Embryonic facial prominence (tissue), 1 donor: ENCODE measurements at regions not wholly inside any gene's neighbourhood (a gene's known extent, or its start where the extent isn't known, plus 50 kb on each side); places are given as distances from the start of the nearest gene placed in this dataset.

Experiments used
- DNase-seq: peaks from one replicate; pipeline ENCODE4 v3.0.0-alpha.2; 2016; ENCODE audit errors: extremely low spot score

DNA sequence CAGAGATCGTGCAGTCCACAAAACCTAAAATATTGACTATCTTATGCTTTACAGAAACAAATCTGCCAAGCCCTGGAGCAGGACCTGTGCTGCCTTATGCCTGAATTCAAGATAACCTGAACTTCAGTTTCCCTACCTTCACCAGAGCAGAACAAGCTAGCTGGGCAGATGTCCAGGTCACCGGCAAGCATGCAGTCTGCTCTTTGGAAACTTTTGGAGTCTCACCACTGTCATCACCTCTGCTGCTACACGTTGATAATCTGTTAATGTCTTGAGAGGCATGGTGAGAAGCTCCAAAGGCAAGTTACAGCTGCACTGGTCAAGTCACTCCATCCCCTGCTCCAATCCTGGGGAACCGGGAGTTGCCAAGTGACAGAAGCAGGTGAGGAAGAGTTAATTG, 354.2 kb downstream of the RBM43 start:
- DNase-seq = no peak

DNA sequence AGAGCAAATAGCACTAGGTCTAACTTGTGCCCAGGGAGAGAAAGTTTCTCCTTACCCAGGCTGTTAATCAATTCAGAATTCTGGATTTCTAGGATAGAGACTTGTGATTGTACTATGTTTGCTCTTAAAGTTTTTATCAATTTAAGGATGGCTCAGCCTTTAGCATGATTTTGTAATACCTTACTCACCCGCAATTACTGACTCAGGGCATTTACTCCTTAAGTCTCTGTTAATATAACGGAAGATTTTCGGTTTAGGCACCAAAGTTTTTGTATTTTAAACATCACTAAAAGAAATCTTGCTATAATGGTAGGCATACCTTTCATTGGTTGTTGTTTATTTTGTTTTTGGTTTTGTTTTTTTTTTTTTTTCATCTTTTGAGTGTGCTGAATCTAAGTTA, 358.2 kb downstream of the RBM43 start:
- no peak for DNase-seq

DNA sequence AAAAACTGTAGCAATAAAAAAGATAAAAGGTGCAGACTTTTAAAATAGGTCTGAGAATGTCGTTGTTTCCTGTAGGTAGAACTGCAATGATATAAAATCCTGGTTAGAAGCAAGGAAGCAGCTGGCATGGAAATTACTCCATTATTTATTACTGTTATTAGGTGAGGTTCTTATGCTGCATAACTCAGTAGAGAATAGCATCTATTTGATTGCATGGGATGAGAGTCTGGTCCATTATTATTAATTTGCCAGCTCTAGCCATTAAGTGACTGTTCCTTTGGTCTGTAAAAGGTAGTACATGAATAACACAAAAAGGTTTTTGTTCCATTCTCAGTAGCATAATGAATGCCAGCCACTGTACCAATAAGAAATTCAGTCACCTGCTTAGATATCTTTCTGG, 358.6 kb downstream of the RBM43 start:
- DNase-seq = no peak

DNA sequence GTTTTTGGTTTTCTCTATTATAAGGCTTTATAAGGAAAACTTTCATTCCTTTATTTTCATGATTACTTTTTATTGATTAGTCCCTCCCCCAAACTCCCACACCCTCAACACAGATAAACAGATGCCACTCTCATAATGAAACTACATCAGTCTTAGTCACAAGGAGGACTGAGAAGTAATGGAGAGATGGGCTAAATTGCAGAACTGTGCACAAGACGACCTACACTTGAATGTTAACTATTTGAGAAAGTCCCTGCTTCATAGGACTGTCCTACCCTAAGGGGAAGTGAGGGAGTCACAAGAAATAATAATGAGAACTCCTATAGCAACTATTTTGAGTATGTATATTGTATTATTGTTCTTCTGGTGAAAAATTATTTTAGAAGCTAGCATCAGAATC, 360.8 kb downstream of the RBM43 start:
- no peak for DNase-seq

DNA sequence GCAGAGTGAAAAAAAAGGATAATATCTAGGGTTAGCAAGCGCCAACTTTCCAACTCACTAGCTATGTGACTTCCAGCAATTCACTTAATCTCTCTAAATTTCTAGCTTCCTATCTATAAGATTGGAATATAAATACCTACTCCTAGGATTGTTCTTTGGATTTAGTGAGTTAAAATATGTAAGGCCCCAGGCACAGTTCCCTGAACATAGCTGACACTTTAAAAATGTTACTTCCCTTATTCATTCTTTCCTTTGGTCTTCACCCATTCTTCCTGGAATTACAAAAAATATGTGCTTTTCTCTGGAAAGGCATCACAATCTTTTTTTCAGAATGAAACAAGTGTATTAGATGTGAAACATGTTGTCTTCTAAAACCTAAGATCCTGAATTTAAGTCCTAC, 365.7 kb downstream of the RBM43 start:
- DNase-seq = no peak

DNA sequence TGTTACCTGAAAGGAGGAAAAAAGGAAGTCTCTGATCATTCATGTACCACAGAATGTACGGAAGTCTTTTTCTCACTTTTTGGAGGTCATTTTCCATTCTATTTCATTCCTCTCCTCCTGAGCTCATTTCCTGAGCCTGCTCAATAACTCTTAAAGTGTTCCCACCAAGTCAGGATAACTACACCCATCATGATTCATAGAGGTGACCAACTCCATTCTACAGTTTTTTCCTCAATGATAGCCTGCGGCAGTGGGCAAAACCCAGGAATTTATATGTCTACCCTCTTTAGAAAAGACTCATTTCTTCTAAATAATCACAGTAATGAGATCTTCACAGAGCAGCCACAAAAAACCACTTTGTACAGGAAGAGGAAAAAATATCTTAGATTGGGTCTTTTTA, 372.5 kb downstream of the RBM43 start:
- DNase-seq = no peak

DNA sequence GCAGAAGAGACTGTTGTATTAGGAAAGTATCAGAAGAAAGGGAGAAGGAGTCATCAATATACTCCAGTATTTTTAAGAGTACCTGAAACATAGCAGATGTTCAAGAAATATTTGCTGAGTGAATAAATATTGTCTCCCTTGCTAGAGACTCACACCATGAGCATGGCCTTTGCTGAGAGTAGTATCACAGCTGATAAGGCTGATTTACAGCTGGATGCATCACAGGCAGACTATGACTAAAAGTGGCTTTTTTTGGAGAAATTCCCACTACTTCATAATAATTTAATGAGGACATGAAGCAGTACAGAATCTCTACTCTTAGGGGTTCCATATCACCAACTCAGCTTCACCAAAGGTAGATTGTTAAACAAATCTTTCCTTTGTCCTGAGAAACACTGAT, 373.3 kb downstream of the RBM43 start:
- DNase-seq = no peak

DNA sequence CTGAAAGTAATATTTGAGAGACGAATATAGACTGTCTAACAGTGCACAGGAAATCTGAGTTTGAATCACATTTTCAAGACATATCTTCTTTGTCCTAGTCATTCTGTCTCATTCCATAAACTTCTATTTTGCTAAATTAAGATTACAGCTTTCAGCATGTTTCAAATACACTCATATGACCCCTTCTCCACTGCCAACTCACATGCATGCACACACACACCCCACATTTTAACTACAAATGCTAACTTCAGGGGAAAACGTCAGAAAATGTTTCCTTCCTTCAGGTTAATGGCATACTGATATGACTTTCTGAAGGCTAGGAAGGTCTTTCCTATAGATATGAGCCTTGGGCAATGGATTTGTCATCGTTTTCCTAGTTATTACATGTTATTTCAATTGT, 373.7 kb downstream of the RBM43 start:
- no peak for DNase-seq

DNA sequence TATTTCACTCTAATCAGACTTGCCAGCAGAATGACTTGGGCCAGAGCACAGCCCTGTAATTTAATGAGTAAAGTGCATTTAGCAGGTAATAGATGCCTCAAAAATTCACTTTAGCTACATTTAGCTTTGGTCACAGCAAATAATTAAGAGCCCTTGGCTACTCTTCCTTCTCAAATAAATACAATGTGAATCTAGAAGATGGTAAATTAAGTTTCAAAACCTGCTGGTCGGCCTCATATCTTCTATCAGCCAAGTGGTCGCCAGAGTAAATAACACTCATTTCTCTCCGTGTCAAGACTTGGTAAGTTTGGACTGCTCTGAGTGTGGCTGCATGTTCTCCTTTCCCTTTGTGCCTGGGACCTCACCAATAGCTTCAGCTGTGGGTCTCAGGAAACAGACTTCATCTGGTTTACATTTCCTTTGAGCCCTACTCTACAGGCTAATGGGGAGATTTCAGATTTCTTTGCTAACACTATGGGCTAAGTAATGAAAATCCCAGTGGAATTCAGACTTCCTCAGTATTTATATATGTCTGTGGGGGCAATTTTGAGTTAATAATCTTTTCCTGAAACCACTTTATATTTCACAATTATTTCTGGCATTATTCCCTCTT, 375.8 kb downstream of the RBM43 start:
- DNase-seq = no peak

DNA sequence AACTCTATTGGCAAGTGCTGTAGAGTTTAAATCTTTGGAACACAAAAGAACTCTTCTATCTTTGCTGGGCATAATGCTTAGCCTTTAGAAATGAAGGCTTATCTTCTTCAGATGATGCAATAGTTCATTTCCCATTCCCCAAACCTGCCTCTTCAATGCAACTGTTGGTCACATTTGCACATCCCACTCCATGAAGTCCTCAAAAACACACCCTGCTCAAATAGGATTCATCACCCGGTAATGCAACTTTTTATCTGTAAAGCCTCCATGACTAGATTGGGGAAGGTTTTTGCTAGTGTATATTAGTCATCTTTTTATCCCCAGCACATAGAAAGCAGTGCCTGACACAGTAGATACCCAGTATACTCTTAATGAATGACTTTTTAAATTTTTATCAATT, 376.4 kb downstream of the RBM43 start:
- no peak for DNase-seq

DNA sequence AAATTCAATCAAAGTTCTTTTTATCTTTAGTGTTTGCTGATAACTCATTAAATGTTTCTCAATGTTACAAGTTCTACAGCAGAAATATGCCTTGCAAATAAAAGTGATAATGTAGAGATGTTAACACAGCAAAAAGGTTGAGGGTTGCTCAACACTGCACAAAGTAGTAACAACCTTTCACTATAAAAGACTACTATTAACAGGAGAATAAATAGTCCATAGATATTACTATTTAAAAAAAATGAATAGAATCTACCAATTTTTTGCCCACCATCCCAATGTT, 378.1 kb downstream of the RBM43 start:
- DNase-seq = no peak

DNA sequence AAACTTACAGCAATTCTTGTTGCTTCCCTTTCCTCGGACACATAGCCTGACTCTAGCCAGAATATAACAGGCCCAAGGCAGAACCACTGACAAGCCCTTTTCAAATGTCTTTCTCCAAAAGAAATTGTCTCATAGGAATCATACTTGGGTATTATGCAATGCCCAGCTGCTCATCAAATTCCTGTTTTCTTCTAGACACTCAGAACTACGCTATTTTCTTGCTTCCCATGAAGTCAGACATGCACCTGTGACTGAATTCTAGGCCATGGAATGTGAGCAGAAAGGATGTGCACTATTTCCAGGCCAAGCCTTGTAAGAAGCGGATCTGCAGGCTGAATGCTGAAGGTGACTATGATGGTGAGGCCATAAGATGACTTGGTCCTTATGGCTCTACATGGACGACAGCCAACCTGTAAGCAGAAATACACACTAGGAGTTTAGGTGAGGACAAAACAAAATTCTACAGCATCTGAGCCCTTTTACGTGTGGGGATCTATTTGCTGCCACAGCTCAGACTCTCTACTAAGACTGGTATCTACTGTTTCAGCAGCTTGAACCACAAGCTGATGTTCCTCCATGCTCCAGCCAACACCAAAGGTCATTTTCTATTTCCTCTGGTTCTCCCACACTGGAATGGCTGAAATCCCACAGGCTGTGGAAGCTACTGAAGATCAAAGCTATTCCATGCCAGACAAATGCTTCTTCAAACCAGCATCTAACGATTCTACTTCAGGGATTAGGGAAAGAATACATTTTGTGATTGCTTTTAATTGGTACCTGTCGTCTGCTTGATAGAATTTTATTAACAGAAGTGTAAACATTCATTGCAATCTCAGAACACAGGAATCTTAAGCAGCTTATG, 378.7 kb downstream of the RBM43 start:
- no peak for DNase-seq

DNA sequence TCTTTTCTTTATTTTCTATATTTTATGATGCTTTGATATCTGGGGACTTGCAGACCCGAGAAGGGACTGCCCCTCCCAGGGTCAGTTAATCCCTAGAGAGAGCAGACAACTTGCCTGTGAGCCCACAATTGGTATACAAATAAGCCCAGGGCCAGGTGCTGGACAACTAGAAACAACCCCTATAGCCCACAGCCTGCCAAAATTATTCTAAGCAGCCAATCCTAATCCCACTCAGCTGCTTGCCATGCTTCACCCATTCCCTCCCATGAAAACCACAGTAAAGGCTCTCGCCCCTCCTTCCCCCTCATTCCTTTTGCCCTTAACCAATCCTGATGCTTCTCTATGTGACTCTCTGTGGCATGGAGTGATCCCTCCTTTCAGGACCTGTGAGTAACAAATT, 380.7 kb downstream of the RBM43 start:
- no peak for DNase-seq

DNA sequence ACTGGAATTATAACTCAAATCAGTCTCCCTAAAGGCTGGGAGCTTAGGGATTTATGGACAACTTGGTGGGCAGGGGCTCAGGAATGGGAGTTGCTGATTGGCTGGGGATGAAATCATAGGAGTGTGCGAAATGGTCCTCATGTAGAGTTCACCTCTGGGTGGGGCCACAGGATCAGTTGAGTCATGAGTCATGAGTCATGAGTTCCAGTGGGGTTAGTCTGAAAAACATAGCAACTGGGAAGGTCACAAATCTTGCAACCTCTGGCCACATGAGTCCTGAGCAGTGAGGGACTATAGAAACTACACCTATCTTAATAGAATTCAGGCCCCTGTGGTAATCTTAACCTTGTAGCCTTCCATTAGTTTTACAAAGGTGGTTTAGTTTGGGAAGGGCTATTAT, 383.3 kb downstream of the RBM43 start:
- DNase-seq = no peak

DNA sequence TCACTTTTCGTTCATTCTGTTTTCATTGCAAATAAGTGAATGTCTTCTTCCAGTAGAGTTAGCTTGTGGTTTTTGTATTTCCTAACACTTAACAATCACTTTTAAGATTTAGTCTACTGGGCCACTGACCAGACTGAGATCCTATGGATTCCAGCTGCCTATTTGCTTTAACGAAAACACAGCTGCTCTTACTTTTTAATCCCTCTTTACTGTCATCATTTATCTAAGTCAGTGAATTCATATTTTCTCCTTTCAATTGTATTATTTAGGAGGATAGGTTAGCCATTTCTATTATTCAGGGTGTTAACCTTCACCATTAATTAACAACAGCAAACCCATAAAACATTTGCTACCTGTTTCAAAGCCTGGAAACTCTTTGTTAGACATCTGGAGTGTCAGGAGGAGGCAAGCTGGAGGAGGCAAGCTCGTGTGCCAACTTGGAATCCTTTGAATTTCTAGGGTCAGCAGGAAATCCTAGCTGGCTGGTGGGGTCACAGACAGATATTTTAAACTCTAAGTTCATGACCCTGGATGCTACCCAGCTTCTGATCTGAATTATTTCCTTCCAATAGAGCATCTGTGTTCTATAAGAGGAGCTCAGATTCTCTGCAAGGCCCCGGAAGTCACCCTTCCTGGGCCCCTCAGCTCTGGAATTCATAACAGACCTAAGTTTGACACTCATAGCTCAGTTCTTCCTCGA, 385.3 kb downstream of the RBM43 start:
- DNase-seq = no peak

DNA sequence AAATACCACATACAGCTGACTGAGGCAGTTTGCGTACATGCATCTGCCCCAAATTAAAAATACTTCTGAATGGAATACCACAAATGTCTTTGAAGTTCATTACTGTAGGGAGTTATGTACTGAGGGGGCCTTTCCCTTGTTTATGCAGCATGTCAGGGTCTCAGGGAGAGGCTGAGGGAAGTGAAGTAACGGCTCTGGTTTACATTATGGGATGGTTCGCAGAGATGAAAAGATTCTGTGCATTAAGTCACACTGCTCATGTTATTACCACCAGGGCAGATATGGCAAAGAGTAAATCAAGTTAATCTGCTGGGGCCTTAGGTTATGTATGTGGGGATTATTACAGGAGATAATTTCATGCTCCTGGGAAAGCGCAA, 385.9 kb upstream of the RND3 start:
- peak; percentile 37 for DNase-seq

DNA sequence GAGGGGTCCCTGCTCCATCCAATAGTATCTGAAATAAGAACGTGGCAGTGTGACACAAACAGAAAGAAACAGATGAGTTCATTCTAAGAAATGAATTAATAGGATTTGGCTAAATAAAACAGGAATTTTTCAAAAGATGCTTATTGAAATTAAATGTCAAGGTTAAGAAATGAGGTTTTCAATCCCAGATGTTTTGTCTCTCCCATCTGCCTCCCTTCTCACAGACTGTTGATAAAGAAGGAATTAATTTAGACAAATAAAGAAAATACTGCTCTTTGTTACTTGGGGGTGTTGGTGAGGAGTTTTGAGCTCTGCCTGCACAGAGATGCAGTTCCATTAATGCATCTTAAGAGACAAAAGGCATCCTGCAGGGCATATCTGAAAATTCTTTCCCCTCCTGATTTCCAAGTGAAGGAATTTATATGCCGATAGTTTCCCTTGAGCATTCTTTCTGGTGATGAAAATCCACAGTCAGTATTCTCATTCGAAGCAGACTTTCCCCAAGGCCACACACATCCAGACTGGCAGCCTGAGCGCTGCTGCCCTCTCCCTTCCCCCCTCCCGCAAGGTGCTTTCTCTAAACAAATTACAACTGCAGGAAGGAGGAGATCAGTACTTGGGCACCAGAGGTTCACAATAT, 385.4 kb upstream of the RND3 start:
- DNase-seq = no peak

DNA sequence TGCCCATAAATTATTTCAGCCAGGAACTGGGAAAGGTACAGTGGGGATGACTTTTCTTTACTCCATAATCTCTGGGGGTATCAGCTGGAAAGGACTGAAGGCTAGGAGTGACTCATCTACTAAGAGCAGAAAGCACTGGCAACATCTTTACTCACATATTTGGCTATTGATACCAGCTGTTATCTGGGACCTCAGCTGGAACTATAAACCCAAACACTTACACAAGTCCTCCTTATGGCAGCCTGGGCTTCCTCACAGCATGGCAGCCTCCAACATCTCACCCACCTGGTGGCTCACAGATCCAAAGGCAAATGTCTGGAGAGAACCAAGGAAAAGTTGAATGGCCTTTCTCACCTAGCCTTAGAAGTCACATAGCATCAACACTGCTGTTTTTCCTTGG, 379.0 kb upstream of the RND3 start:
- no peak for DNase-seq

DNA sequence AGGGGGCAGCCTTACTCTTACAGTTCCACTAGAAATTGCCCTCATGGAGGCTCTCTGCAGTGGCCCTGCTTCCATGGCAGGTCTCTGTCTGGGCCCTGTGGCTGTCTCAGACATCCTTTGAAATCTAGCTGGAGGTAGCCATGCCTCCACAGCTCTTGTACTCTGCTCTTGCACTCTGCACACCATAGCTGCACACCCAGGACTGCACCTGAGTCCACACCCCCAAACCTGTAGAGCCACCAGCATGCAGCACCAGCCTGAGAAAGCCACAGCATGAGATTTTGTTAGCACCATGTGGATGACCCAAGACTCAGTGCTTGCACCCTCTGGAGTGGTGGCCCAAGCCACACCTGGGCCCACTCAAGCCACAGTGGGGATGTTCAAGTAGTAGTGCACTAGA, 376.2 kb upstream of the RND3 start:
- DNase-seq = no peak

DNA sequence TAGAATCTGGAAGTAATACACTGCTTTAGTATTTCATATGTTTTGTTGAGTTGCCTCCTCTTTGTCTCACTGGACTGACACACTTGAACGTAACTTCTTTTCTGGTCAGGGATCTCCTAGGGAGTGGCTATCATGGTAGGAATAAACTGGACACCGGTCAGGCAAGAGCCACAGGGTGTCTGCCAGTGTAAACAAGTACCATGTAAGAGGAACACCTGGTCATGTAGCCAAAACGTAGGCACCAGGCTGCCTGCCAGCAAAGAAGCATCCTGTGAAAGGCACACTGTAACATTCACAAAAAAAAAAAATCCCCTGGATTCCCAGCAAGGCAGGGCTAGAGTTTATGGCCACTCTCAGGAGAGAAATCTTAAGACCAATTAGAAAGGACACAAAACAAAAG, 372.8 kb upstream of the RND3 start:
- DNase-seq = no peak

DNA sequence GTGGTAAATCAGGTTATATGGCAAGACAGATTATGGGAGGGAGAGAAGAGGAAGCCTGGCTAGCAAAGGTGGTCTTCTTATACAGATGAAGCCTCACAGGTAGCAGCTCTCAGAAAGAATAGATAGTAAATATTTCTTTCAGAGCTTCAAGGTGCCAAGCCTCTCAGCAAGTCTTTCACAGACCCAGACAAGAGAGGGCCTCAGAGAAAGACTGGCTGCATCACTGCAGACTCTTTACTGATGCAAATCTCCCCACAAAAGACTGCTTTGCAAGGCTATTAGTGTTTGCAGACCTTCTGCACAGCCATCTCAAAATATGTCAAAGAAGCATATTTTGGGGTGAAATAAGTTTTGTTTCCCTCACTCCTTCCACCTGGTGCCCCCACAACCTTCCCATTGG, 372.4 kb upstream of the RND3 start:
- DNase-seq = no peak

DNA sequence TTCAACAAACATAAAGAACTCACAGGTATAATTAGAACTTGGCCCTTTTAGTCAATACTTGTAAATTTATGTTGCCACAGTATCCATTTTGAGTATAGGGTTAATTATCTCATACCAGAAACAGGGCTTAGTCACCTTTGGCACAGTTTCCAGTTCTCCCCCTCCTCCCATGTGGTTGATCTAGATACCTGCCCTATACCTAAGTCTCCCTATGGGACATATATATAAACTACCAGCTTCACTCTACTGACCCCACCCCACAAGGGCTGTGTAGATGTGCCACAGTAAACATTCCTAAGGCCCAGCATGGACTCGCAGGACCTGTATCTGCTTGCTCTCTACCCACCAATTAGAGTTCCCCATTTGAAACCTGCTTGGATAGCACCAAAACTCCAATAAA, 371.7 kb upstream of the RND3 start:
- DNase-seq = no peak

DNA sequence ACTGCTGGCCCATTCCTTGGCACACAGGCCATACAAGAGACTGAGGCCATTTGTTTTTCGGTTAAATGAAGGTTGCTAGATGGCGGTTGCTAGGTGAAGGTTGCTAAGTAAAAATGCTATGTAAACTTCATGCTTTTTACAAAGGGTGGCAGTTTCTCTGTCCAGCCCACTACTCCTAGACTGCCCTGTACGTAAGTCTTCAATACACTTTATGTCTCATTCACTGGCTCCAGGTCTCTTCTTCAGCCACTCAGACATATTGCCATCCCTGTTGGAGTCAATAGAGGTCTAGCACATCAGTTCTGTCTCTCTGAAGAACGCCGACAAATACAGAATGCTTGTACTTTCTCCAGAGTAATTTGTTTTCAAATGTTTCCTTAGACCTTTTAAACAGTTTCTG, 370.9 kb upstream of the RND3 start:
- no peak for DNase-seq
